ENCODE measurements at regions not wholly inside any gene's neighbourhood (a gene's known extent, or its start where the extent isn't known, plus 50 kb on each side); places are given as distances from the start of the nearest gene placed in this dataset.

DNA sequence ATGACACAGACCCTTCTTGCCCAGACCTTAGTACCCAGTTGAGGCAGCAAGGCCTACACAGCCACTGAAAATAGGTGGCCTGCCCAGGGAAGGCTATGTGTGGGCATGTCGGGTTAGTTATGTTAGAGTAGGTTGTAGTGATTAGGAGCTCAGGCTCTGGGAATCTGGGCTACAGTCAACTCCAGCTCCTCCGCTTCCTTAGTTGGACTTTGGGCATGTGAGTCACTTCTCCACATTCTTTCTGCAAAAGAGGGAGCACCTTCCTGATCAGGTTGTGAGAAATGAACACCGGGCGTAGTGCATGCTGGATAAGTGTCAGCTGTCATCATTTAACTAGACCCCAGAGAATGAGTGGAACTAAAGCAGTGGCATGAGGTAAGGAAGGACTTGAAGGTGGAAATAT lies 64.8 kb downstream of the ARHGAP35 start:
- peak overlapping the region; percentile 20 for H3K27ac Mint-ChIP-seq

DNA sequence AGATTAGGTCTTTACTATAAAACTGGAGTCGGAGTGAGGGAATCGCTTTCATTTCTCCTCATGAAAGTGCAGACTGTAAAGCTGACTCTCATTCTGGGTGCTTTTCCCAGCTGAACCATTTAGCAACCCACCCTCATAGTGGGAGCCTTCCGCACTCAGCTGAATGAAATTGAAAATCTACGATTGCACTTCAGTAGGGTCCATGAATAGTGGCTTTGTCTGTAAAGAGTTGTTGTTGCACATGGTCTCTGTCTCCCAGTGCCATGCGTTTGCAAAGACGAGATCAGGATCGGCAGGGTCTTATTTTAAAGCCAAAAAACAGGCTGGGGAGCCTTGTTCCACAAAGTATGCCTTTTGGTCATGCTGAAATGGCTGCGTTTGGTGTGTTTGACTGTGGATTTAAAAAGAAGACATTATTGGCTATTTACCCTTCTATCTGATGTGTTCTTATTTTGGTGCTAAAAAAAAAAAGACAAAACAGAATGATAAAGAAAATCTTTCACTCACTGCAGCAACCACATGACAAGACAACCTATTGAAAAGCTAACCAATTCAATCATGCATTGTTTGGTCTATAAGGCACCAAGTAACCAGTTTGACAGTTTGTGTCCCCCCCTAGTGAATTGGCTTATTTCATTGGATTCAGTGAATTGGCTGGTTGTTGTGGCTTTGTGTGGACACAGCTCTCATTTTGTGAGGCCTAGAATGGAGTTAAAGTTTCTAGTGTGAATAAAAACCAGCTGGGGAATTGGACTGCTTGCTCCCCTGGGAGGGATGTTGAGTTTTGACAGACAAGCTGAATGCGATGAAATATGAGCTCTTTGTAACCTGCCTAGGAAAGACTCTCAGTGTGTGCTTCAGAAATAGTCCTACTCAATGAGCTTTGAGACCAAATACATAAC lies 65.6 kb downstream of the ARHGAP35 start:
- TF ChIP-seq CTCF (IDR thresholded peaks at IDR 0.05; ENCODE audit: unreplicated experiment): no peak
- Mint-ChIP-seq H3K36me3 (peaks cover 8% of the 10 kb centered on the region), H3K27ac (peak overlapping the region; percentile 66), H3K27me3 (ENCODE audit: low read depth) (no peaks in the 10 kb centered on the region), H3K4me1 (peaks cover 47% of the 10 kb centered on the region), H3K4me3 (no peak overlapping the region), H3K9me3 (no peaks in the 10 kb centered on the region)
- no peak for DNase-seq (ENCODE audit: low spot score in 2 of 2, unreplicated experiment in 2 of 2)

More for the DNA sequence above, 64.8 kb downstream of the ARHGAP35 start:
- no peak for DNase-seq (ENCODE audit: low spot score in 2 of 2, unreplicated experiment in 2 of 2)
- TF ChIP-seq CTCF (IDR thresholded peaks at IDR 0.05; ENCODE audit: unreplicated experiment): no peak
- H3K36me3 Mint-ChIP-seq: peaks cover 8% of the 10 kb centered on the region
- no peaks in the 10 kb centered on the region for H3K9me3 Mint-ChIP-seq
- H3K4me3 Mint-ChIP-seq: no peak overlapping the region
- H3K4me1 Mint-ChIP-seq: peaks cover 55% of the 10 kb centered on the region
- H3K27me3 Mint-ChIP-seq (ENCODE audit: low read depth): no peaks in the 10 kb centered on the region

GRCh38 chr19:46927106-46927505 lies 66.3 kb downstream of the ARHGAP35 start:
- Mint-ChIP-seq H3K9me3 (no peaks in the 10 kb centered on the region), H3K27ac (peak overlapping the region; percentile 26), H3K4me1 (peaks cover 40% of the 10 kb centered on the region), H3K36me3 (peaks cover 6% of the 10 kb centered on the region), H3K4me3 (no peak overlapping the region), H3K27me3 (ENCODE audit: low read depth) (no peaks in the 10 kb centered on the region)
- no peak for DNase-seq (ENCODE audit: low spot score in 2 of 2, unreplicated experiment in 2 of 2)
- TF ChIP-seq CTCF (IDR thresholded peaks at IDR 0.05; ENCODE audit: unreplicated experiment): no peak

- no peaks in the 10 kb centered on the region for H3K27me3 Mint-ChIP-seq (ENCODE audit: low read depth)
- H3K27ac Mint-ChIP-seq: no peak overlapping the region
- H3K4me3 Mint-ChIP-seq: no peak overlapping the region
- H3K9me3 Mint-ChIP-seq: no peaks in the 10 kb centered on the region
- H3K4me1 Mint-ChIP-seq: peaks cover 33% of the 10 kb centered on the region
- H3K36me3 Mint-ChIP-seq: no peaks in the 10 kb centered on the region
- no peak for TF ChIP-seq CTCF (IDR thresholded peaks at IDR 0.05; ENCODE audit: unreplicated experiment)
- DNase-seq (ENCODE audit: low spot score in 2 of 2, unreplicated experiment in 2 of 2): no peak
Measured at GRCh38 chr19:46927893-46928292, 67.1 kb downstream of the ARHGAP35 start.

DNA sequence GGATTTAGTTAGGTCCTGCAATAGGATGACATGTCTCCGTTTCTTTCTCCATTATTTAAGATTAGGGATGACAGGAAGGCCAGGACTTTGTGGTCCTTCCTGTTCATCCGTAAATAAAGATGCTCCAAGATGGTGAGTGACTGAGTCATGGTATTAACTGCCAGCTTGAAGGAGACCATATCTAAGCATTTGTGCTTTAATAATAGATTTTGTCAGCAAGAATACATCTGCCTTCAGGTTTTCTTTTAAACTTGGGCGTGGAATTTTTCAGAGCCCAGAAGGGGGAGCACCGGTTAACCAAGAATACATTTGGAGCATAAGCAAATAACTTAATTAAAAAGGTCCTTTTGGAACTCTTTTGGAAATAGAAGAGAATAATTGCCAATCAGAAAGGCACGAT lies 68.2 kb downstream of the ARHGAP35 start:
- TF ChIP-seq CTCF (IDR thresholded peaks at IDR 0.05; ENCODE audit: unreplicated experiment): no peak
- no peak for DNase-seq (ENCODE audit: low spot score in 2 of 2, unreplicated experiment in 2 of 2)
- Mint-ChIP-seq H3K27me3 (ENCODE audit: low read depth) (no peaks in the 10 kb centered on the region), H3K27ac (no peak overlapping the region), H3K9me3 (no peaks in the 10 kb centered on the region), H3K4me3 (no peak overlapping the region), H3K36me3 (no peaks in the 10 kb centered on the region), H3K4me1 (peaks cover 38% of the 10 kb centered on the region)
